Muscle of back (tissue), 3 donors: ENCODE measurements at regions not wholly inside any gene's neighbourhood (a gene's known extent, or its start where the extent isn't known, plus 50 kb on each side); places are given as distances from the start of the nearest gene placed in this dataset.
A peak's percentile ranks its signal among the peaks of the same experiment; 100 is the strongest.

Source experiments
- DNase-seq, 3 donors: peaks; one replicate each; pipeline versions ENCODE4 v3.0.0 to v3.0.0-alpha.2; 2013

DNA sequence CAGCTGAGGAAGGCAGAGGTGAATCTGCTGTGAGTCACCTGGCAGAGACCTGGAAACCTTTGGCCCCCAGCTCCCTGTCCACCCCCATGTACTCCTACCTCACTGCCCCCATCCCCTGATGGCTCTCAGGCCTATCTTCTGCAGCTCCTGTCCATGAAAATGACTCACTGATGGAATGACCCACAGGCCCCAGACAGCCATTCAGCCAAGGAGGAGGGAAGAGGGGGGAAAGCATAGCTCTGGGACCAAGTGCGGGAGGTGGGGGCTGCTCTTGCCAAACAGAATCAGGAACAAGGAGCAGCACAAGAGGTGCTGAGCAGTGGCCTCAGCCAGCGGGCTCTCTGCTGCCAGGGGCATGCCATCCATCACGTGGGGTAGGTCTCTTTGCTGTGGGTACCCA lies 111.4 kb upstream of the C1QTNF9B start:
- no peak for DNase-seq

GRCh38 chr13:24011266-24011665 lies 114.0 kb upstream of the C1QTNF9B start:
- DNase-seq, result no peak

DNA sequence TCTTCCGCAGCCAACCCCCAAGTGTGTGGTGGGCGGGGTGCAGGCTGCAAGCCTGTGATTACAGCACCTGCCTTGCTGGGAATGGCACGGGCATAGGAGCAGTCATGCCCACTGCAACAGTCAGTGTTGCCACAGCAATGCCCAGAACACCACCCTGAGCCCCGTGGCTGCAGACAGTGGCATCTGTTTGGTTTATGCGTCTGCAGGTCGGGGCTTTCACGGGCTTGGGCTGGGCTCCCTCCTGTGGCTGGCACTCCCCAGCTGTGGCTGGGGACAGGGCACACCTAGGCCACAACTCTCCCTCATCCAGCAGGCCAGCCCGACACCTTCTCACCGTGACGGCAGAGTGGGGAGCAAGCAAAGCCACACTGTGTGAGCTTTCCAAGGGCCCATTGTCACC lies 115.3 kb upstream of the C1QTNF9B start:
- DNase-seq, result no peak

GRCh38 chr13:24013189-24013588 lies 115.9 kb upstream of the C1QTNF9B start:
- DNase-seq, result no peak

- DNase-seq, result no peak
Measured at GRCh38 chr13:24016046-24016445, 118.7 kb upstream of the C1QTNF9B start.

- DNase-seq, result no peak
Measured at GRCh38 chr13:24022568-24022967, 125.3 kb upstream of the C1QTNF9B start.

DNA sequence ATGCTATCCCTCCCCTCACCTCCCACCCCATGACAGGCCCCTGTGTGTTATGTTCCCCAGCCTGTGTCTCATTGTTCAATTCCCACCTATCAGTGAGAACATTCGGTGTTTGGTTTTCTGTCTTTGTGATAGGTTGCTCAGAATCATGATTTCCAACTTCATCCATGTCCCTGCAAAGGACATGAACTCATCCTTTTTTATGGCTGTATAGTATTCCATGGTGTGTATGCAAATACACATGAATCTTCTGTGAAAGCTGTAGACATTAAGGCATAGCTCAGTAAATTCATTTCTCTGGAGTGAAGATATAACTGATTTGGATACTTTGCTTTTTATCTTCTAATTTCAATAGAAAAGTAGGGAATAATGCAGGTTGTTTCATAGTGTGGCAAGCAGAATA lies 125.8 kb upstream of the C1QTNF9B start:
- DNase-seq, result no peak

DNA sequence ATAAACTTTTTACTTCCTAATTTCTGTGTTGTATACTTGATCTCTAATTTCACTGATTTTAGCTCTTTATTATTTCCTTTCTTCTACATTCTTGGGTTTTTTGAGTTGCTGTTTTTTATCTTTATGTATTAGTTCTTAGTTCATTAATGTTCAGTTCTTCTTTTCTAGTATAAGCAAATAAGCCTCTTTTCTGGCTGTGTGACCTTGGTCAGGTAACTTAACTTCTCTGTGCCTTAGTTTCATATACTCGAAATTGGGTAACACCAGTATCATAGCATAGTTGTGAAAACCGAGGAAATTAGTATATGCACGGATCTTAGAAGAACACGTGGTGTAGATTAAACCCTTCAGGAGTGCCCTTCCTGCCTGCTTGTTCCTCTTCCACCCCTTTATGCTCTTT lies 130.2 kb upstream of the C1QTNF9B start:
- no peak for DNase-seq

- peak in 2 of 3 donors; percentile 38 to 63 for DNase-seq
Measured at GRCh38 chr13:24032252-24032651, 128.3 kb upstream of the SPATA13 start.

DNA sequence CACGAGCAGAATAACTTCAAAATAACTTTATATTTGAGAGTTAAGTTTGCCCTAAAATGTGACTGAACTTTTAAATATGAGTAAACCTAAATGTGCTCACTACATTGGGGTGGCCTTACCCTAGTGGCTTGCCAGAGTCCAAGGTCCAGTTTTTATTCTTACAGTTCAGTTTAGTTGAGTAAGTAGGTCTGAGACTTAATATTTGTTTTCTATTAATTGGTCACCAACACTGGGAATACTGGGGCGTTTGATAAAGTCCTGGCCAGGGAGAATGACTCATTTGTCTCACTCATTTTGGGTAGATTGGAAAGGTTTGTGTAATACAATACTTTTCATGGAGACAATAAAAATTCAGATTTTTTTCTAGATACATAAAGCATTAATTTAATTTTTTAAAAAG lies 127.8 kb upstream of the SPATA13 start:
- no peak for DNase-seq

DNA sequence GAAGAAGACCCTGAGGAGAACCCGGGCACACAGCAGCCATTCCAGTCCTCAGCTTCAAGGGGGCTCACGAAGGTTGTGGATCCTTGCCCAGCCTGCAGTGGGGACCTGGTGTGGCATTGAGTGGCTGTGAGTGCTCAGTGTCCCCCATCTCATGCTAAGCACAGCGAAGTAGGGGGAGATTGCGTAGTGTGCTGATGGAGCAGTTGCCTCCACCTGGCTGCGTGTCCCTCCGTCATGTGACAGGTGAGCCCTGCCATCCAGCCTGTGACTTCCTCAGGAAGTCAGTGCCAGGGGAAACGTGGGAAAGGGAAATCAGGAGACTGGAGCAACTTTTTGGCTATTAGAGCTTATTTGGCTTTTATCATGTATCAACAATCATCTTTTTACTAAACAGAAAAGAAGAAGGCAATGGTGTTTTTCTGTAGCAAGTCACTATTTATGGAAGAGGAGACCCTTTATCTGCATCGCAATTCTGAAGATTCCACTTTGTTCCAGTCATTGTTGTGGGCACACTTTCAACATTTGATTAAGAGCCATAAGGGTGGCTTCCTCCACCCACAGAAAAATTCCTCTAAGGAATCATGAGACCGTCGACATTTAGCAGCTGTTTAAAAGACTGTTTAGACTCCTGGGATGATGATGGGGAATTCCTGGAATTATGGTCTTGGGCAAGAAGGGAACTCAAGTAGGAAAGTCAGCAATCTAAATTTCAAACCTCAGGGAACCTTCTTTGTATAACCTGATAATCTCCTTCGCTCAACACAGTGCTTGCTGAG lies 126.8 kb upstream of the SPATA13 start:
- DNase-seq, result peak in 1 of 3 donors; percentile 62

GRCh38 chr13:24035411-24035810 lies 125.1 kb upstream of the SPATA13 start:
- DNase-seq, result no peak

DNA sequence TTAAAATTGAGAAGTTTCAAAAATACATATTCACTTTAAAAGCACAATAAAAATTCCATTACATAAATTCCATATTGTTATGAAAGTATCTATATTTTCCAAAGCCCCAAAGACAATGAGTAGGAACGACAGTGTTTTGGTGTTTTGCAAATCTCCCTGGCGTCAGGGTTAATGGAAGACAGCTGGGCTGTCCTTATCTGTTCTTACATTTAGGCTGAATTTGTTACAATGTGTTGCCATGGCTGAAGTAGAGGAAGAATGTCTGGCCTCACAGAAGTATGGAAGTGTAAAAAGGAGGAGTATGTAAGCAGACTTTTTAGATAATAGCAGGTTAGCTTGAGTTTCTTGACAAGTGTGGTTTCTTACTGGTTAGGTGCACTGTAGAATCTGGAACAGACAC lies 124.4 kb upstream of the SPATA13 start:
- peak in 2 of 3 donors; percentile 25 to 66 for DNase-seq

- no peak for DNase-seq
Measured at GRCh38 chr13:24038405-24038804, 122.1 kb upstream of the SPATA13 start.

GRCh38 chr13:24038841-24039330 lies 121.6 kb upstream of the SPATA13 start:
- DNase-seq, result no peak

DNA sequence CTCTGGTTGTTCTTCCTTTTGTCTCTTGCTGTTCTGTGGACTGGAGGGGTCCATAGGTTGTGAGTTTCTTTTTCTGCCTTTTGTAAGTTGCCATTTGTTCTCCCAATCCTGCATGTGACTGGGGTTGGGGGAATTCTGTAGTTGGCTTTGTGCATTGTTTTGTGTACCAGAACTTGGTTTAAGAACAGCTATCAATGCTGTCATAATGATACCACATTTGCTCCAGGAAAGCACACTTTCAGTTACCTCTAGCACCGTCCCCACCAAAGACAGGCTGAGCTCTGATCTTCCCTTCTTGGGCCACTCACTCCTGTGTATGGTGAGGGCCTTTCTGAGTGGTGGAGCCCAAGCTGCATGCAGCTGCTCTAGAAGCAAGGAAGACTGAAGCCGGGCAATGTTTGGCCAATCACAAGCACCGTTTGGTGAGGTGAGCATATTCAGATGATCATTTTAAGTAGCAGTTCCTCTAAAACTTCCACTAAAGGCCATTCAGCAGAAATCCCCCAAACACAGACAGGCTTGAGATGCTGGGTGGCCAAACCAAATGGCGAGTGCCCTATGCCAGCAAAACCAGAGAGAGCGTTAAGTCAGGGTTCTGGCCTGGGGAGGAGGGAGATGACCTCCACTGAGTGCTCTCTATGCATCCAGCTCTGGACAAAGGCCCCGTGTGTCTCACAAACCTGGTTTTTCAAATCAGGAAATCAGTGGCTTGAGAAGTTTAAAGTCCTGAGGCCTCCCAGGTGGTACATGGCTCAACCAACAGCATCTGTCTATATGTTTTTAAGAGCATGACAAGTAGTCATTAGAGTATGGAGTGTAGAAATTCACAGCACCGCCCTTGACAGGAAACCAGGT lies 120.7 kb upstream of the SPATA13 start:
- DNase-seq, result no peak

- DNase-seq, result no peak
Measured at GRCh38 chr13:24040835-24041234, 119.7 kb upstream of the SPATA13 start.

DNA sequence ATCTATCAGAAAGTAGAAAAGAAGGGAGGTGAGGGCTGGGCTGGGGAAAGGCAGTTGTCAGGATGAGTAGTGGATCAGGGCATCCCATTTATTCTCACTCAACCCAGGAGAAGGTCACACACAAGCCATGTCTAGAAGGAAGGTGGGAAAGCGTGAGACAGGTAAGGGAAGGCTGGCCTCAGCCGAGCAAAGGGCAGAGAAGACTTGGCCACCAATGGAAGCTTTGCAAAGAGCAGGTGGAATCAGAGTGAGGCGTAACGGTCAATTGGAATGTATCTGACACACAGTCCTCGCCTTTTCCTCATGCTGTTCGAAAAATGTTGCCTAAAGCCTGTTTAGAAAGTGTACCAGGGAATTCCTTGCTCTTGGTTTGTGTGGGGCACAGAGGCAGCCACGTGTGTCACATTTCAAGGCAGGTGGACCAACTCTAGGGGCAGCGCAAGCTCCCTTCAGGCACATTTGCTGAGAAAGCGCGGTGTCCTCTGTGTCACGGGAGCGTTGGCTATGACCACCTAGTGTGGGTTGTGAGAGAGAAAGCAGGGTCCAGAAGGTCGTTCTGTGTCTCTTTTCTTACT lies 118.8 kb upstream of the SPATA13 start:
- DNase-seq, result no peak

- DNase-seq, result no peak
Measured at GRCh38 chr13:24042710-24043440, 117.6 kb upstream of the SPATA13 start.

- no peak for DNase-seq
Measured at GRCh38 chr13:24043590-24044350, 116.8 kb upstream of the SPATA13 start.

GRCh38 chr13:24045597-24045996 lies 114.9 kb upstream of the SPATA13 start:
- no peak for DNase-seq
